HG02943 (cell line): ENCODE measurements at regions not wholly inside any gene's neighbourhood (a gene's known extent, or its start where the extent isn't known, plus 50 kb on each side); places are given as distances from the start of the nearest gene placed in this dataset.

Experiments used
- ATAC-seq: cut with Tn5 transposase; IDR thresholded peaks from one replicate; pipeline ENCODE4 v1.9.1; 2021; ENCODE audit warnings: mild to moderate bottlenecking, low read depth, moderate library complexity; ENCODE audit not compliant: unreplicated experiment

- no peak for ATAC-seq
These were observed 144.4 kb upstream of the PDE10A start for GRCh38 chr6:165807249-165807960.

GRCh38 chr6:165806126-165806810 lies 143.2 kb upstream of the PDE10A start:
- ATAC-seq, result no peak

GRCh38 chr6:165805636-165806035 lies 142.6 kb upstream of the PDE10A start:
- no peak for ATAC-seq

- no peak for ATAC-seq
These were observed 142.1 kb upstream of the PDE10A start for GRCh38 chr6:165805067-165805555.

- no peak for ATAC-seq
These were observed 141.5 kb upstream of the PDE10A start for GRCh38 chr6:165804331-165805066.

GRCh38 chr6:165800337-165800736 lies 137.3 kb upstream of the PDE10A start:
- no peak for ATAC-seq

GRCh38 chr6:165799391-165800153 lies 136.5 kb upstream of the PDE10A start:
- no peak for ATAC-seq

GRCh38 chr6:165798991-165799390 lies 135.9 kb upstream of the PDE10A start:
- ATAC-seq, result no peak

GRCh38 chr6:165794179-165794601 lies 131.1 kb upstream of the PDE10A start:
- no peak for ATAC-seq

GRCh38 chr6:165793287-165793825 lies 130.3 kb upstream of the PDE10A start:
- no peak for ATAC-seq

- no peak for ATAC-seq
These were observed 128.9 kb upstream of the PDE10A start for GRCh38 chr6:165791876-165792437.

GRCh38 chr6:165791306-165791705 lies 128.3 kb upstream of the PDE10A start:
- no peak for ATAC-seq

GRCh38 chr6:165782812-165783211 lies 119.8 kb upstream of the PDE10A start:
- ATAC-seq, result no peak

- ATAC-seq, result no peak
These were observed 119.1 kb upstream of the PDE10A start for GRCh38 chr6:165782134-165782533.

GRCh38 chr6:165777680-165778079 lies 114.6 kb upstream of the PDE10A start:
- no peak for ATAC-seq

GRCh38 chr6:165776691-165777090 lies 113.7 kb upstream of the PDE10A start:
- no peak for ATAC-seq

GRCh38 chr6:165775721-165776120 lies 112.7 kb upstream of the PDE10A start:
- no peak for ATAC-seq

- ATAC-seq, result no peak
These were observed 112.0 kb upstream of the PDE10A start for GRCh38 chr6:165774903-165775601.

- ATAC-seq, result no peak
These were observed 107.5 kb upstream of the PDE10A start for GRCh38 chr6:165770397-165771082.
